A549 (cell line): ENCODE measurements at regions not wholly inside any gene's neighbourhood (a gene's known extent, or its start where the extent isn't known, plus 50 kb on each side); places are given as distances from the start of the nearest gene placed in this dataset.

ENCODE experiments used
- NFE2L2 ChIP-seq: fragments of 150-350 bp; conservative IDR thresholded peaks from 2 replicates; pipeline ENCODE4 v1.6.1; 2014; ENCODE audit warnings: low read length
- POLR2A ChIP-seq: IDR thresholded peaks from 2 replicates; pipeline ENCODE4 v1.6.1; 2012; ENCODE audit warnings: mild to moderate bottlenecking, low read length
- TF ChIP-seq, protein P1 (sequence below): fragments of >200 bp; sonication (Bioruptor Twin); formaldehyde crosslinking; IDR thresholded peaks from 3 replicates; pipeline ENCODE4 v1.5.1; 2016

DNA sequence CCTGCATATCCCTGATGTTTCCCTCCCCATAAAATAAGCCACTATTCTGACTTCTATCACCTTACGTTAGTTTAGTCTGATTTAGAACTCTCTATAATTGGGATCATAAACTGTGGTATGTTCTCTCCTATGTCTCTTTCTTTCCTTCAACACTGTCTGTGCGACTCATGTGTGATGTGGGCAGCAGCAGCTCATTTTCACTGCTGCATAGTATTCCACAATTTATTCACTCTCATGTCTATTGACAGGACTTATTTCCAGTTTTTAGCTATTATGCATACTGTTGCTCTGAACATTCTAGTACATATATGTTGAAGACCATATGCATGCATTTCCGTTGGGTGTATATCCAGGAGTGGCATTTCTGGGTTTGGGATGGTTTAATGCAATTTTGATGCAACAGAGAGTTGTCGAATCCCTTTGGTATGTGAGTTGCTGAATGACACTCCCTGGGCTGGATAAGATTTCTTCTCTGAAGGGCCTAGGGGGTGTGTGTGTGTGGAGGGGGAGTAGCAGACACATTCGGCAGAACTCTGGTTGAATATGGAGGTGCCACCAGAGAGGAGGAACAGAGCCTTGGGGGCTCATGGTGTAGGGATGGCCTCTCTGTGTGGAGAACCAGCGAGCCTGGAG lies 87.8 kb upstream of the PCBD1 start:
- TF ChIP-seq, protein P1, sequence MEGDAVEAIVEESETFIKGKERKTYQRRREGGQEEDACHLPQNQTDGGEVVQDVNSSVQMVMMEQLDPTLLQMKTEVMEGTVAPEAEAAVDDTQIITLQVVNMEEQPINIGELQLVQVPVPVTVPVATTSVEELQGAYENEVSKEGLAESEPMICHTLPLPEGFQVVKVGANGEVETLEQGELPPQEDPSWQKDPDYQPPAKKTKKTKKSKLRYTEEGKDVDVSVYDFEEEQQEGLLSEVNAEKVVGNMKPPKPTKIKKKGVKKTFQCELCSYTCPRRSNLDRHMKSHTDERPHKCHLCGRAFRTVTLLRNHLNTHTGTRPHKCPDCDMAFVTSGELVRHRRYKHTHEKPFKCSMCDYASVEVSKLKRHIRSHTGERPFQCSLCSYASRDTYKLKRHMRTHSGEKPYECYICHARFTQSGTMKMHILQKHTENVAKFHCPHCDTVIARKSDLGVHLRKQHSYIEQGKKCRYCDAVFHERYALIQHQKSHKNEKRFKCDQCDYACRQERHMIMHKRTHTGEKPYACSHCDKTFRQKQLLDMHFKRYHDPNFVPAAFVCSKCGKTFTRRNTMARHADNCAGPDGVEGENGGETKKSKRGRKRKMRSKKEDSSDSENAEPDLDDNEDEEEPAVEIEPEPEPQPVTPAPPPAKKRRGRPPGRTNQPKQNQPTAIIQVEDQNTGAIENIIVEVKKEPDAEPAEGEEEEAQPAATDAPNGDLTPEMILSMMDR = no peak
- TF ChIP-seq POLR2A (no peak), NFE2L2 (no peak)
